Amniotic stem cell (primary cell): ENCODE measurements at regions not wholly inside any gene's neighbourhood (a gene's known extent, or its start where the extent isn't known, plus 50 kb on each side); places are given as distances from the start of the nearest gene placed in this dataset.

Source experiments
- DNase-seq: peaks from one replicate; lab custom pipeline; 2025; lab: John Stamatoyannopoulos, UW

DNA sequence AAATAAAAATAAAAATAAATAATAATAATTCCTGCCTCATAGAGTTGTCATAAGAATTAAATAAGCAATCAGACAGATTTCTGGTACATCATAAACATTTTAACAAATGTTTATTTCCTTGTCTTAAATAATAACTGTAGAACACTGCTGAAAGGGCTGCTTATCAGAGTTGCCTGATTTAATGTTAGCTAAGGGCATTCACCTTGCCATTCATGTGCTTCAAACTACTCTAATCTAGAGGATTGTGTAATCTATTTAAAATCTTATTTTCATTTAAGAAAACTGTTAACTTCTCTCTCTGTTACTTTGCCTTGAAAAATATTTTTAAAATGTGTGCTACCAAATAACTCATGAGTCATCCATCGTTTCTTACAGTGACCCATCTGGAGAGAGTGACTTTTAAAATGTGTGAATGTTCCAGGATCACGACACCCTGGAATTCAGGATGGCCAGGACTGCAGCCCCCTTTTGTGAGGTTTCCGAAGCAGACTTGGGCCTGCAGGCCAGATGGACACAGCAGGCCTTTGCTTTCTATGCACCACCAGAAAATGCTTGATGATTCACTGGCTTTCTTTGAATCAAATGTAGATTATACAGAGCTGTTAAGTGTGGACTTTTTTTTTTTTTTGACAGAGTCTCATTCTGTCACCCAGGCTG, 109.1 kb upstream of the TNS3 start:
- DNase-seq: no peak

DNA sequence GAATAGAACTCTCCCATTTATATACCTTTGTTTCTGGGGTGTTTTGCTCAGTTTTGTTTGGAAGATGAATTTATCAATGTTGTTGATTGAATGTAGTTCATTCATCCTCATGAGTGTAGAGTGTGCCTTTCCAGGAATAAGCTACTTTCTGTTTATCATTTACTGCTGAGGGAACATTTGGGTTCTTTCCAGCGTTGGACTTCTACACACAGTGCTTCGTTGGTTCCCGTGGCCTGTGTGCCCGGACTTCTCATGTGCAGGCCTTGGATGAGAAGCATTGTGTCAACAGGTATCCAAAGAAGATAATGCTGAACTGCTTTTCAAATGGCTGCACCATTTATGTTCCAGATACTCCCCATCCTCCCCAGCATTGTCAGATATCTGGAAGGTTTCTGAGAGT, 107.6 kb upstream of the TNS3 start:
- DNase-seq: no peak

DNA sequence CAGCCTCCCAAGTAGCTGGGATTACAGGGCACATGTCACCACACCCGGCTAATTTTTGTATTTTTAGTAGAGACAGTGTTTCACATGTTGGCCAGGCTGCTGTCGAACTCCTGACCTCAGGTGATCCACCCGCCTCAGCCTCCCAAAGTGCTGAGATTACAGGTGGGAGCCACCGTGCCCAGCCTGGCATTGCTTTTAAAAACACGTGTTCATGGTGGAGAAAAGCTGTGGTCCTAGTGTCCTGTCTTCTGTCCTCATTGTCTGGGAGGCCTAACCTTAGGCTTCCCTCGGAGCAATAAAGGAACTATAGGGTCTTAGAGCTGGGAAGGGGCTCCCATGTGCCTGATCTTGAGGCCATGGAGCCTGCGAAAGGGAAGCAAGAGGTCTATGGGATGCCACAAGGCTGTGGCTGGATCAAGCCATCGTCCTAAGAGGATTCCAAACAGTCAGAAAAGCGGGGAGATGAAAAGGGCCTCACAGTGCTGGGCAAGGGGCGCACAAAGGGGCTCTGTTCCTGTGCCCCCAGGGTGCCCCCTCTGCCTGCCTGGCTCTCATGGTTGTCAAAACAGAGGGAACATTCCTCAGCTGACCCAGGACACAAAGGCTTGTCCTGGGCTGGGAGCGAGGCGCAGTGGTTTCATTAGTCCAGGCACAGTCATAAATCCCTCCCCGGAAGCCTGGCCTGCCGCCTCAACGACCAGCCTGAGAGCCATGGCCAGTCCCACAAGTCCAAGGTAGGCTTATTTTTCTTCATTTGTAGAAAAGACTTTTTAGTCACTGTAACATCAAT, 106.6 kb upstream of the TNS3 start:
- no peak for DNase-seq

DNA sequence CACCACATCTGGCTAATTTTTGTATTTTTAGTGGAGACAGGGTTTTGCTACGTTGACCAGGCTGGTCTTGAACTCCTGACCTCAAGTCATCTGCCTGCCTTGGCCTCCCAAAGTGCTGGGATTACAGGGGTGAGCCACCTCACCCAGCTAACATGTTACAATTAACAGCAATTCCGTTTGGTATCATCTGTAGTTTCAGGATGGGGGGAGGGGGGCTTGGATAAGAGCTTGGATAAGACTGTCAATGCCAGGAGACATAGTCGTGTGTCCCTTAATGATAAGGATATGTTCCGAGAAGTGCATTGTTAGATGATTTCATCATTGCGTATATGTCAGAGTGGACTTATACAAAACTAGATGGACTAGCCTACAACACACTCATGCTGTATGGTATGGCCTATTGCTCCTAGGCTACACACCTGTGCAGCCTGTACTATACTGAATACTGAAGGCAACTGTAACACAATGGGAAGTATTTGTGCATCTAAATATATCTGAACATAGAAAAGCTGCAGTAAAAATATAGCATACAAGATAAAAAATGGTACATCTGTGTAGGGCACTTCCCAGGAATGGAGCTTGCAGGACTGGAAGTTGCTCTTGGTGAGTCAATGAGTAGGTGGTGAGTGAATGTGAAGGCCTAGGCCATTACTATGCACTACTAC, 103.9 kb upstream of the TNS3 start:
- no peak for DNase-seq

DNA sequence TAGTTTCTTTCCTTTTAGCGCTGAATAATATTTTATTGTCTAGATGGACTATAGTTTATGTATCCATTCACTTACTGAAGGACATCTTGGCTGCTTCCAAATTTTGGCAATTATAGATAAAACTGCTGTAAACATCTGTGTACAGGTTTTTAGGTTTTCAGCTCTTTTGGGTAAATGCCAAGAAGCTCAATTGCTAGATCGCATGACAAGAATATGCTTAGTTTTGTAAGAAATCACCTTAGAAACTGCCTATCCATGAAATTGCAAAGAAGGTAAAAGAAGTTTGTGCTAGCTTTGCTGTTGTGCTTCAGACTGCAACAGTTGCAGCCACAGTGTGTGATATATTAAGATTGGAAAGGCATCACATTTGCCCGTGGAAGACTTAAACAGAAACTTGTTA, 103.2 kb upstream of the TNS3 start:
- DNase-seq: no peak

DNA sequence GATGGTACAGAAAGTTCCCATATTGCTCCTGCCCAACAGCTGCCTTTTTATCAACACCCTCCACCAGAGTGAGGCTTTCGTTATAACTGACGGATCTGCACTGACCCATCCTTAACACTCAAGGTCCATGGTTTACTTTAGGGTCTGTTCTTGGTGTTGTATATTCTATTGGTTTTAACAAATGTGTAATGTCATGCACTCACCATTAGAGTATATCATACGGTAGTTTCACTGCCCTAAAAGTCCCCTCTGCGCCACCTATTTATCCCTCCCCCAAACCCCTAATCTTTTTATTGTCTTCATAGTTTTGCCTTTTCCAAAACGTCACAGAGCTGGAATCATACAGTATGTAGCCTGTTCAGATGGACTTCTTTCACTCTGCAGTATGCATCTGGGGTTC, 102.8 kb upstream of the TNS3 start:
- no peak for DNase-seq

DNA sequence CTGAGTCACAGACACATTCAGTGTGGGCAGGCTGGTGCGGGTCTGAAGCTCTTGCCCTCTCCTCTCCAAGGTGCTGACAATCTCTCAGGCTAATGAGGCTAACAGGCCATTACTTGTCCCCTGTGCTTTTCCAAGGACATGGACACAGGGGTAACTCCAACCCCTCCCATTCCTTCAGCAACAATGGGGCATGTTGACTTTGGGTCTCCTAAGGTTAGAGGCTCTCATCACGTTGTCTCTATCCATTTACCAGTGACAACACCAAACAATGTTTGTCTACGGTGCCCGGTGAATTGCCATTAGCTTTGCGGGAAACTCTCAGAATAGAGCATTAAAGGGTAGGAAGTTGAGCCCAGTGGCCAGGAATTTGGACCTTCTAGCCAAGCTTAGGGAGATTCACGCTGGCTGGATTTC, 101.6 kb upstream of the TNS3 start:
- no peak for DNase-seq

DNA sequence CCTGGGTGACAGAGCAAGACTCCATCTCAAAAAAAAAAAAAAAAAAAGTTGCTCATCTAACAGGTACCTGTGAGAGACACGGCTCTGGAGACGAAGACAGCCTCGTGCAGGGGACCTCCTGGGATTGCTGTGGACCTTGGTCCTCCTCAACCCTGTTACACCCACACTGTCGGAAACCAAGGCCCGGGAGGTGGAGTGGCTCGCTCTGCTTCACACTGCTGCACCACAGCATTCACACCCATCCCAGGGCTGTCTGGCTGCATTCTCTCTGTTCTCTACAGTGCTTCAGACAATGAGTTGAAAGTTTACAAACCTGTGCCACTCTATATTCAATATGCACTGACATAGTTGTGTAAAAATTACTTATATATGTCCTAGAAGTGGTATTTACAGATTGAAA, 101.0 kb upstream of the TNS3 start:
- DNase-seq: no peak

DNA sequence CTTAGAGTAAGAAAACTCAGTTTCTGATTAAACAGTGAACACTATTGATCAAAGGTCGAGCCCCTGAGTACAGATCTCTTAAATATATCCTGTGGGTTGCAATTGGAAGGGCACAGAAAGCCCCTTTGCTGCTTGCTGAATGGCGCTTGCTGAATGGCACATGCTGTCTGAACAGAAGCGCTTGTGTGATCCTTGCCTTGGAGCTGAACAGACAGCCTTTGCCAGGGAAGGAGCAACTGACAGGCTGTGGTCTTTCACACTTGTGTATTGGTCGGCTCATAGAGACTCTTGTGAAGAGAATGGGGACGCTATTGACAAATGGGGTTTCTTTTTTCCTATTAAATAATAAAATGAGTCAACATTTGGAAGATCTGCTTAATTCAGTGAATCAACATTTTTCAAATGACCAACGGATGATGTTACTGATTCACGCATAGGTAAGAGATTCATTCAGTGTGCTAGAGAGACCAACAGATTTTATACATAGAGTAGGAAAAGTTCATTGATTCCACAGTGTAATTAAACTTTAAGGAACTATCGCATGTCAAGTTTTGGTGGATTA, 99.4 kb upstream of the TNS3 start:
- DNase-seq: no peak

DNA sequence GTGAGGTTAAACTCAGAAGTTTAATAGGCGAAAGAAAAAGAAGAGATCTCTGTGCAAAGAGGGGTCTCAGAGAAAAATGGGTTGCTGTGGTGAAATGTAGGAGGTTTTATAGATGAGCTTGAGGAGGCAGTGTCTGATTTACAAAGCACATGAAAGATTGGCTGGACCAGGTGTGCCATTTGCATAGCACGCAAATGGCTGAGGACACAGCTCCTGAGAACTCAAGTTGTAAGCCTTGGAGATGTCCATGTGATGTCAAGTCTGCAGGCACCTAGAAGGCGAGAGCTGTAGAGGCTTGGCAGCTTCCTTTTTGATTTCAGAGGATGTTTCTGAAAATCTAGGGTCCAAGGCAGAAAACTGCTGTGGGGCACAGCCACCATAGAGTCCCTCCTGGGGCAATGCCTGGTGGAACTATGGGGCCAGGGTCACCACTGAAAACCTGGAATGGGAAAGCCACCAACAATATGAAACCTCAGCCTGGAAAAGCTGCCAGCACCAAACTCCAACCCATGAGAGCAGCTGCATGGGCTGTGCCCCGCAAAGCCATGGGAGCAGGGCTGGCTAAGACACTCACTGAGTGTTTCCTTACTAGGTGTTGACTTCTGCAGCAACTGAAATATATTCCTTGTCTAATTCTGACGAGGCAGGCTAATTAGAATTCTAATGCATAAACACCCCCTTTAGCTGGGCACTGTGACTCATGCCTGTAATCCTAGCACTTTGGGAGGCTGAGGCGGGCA, 96.9 kb upstream of the TNS3 start:
- no peak for DNase-seq

DNA sequence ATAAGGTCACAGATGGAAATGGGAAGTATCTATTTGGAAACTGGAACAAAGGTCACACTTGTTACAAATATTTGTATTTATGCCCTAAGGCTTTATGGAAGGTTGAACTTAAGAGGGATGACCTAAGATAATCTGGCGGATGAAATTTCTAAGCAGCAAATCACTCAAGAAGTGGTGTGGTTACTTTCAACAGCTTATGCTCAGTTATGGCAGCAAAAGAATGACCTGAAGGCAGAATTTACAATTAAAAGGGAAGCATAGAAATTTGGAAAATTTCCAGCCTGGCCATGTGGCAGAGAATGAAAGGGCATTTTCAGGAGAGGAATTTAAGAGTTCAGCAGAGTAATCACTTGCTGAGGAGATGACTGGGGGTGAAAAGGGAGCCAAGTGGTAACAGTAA, 95.8 kb upstream of the TNS3 start:
- DNase-seq: no peak

DNA sequence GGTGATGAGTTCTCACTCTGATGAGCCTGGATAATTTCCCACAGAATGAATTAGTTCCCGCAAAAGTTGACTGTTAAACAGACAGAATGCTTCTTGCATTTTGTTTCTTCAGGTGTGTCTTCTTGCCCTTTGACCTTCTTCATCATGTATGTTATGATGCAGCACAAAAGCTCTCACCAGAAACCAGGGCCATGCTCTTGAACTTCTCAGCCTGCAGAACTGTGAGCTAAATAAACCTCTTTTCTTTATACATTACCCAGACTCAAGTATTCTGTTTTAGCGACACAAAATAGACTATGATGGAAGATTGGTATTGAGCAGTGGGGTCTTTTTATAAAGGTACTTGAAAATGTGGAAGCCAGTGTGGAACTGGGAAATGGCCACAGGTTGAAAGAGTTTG, 95.2 kb upstream of the TNS3 start:
- DNase-seq: no peak

DNA sequence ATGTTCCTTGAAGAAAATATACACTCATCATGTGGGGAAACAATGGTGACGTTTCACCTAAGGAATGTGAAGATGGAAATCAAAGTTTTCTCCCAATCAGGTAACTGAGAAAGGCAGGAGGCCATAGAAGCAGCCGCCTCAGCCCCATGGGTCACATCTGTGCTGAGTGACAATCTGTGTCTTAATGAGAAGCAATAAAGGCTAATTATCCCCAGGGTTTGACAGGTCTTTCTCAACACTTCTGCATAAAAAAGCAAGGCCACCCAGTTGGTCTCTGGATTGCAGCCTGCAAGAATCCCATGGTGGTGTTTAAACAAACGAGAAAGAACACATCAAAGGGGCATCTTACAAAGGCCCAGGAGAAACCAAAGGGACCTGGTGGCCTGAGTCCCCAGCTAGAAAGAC, 91.1 kb upstream of the TNS3 start:
- no peak for DNase-seq

DNA sequence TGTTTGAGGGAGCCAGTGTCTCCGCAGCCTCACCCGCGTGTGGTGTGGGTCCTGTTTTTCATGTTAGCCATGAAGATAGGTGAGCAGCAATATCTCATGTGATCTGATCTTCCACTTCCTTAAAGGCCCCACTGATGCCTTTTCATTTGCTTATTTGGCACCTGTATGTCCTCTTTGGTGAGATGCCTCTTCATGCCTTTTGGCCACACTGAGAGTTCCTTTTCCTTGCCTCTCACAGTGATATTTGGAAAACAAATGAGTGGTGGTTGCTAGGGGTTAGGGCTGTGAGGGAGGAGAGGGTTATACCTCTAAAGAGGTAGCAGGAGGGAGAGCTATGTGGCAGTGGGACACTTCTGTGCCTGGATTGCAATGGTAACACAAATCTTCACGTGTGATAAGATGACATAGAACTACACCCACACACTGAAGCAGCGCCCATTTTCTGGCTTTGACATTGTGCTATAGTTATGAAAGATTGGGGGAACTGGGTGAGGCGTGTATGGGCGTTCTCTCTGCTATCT, 90.4 kb upstream of the TNS3 start:
- DNase-seq: no peak

DNA sequence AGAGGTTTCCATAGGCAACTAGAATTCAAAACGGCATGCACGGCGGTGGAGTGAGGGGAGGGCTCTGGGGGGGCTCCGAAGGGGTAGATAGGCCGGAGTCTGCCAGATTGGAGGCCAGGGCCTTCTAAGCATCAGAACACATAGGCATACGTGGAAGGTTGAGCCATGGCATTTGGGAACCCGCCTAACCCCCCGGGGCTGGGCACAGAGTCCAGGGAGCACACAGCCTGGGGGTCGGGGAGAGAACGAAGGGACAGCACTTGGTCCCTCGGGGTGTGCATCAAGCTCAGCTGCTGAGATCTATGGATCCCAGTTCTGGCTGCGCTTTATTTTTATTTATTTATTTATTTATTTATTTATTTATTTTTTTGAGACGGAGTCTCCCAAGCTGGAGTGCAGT, 89.4 kb upstream of the TNS3 start:
- no peak for DNase-seq

DNA sequence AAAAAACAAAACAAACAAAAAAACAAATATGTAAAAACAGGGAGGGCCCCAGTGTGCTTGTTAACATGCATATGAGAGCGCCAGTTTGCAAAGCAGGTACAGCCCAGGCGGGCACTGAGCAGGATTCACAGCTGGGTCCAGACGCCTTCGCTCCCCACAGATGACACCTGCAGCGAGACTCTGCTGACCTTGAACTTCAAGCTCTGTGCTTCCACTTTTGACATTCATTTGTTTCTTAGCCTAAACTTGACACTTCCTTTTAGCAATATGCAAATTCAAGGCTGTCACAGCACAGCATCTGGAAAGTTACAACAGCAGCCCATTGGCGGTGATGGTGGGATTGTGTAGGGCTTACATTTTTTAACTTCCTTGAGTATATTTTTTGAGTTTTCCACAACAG, 88.8 kb upstream of the TNS3 start:
- DNase-seq: no peak

DNA sequence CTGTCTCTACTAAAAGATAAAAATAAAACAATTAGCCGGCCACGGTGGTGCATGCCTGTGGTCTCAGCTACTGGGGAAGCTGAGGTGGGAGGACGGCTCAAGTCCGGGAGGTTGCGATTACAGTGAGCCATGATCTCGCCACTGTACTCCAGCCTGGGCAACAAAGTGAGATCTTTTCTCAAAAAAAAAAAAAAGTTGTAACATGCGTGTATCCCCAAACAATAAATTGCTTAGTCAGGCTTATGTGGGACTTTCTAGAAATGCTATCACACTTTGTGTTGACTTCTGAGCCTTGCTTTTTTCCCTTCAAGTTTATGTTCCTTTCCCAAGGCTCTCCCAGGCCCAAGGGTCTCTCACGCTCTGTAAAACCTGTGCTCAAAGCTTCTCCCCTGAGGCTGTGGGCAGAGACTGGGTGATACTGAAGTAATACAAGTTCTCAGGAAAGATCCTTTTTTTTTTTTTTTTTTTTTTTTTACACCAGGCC, 88.0 kb upstream of the TNS3 start:
- no peak for DNase-seq

DNA sequence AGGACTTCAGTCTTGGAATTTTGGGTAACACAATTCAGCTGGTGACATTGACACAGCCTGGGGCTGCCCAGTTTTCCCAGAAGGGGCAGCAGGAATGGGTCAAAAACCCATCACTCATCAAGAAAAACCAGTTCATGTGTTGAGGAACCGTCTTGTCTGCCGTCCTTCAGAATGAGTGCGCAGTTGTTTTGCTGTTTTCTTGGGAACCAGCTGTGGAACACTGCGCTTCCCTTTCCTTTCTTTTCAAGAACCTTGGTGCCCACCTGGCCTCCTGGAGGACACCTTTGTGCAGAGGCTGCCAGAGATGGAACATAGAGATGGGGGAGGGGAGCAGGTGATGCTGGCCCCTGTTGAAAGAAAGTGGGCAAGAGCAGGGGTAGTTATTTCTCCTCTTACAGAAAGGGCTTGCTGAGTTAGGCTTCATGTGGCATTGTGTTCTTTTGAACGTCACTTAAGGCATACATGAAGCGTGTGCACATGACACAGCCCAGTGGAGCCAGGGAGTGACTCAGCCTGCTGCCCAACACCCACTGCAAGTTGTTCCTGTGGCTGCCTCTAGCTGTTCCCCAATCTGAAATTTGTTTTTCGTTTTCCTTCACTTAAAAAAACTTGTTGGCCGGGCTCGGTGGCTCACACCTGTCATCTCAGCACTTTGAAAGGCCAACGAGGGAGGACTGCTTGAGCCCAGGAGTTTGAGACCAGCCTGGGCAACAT, 87.4 kb upstream of the TNS3 start:
- DNase-seq: peak; percentile 58

DNA sequence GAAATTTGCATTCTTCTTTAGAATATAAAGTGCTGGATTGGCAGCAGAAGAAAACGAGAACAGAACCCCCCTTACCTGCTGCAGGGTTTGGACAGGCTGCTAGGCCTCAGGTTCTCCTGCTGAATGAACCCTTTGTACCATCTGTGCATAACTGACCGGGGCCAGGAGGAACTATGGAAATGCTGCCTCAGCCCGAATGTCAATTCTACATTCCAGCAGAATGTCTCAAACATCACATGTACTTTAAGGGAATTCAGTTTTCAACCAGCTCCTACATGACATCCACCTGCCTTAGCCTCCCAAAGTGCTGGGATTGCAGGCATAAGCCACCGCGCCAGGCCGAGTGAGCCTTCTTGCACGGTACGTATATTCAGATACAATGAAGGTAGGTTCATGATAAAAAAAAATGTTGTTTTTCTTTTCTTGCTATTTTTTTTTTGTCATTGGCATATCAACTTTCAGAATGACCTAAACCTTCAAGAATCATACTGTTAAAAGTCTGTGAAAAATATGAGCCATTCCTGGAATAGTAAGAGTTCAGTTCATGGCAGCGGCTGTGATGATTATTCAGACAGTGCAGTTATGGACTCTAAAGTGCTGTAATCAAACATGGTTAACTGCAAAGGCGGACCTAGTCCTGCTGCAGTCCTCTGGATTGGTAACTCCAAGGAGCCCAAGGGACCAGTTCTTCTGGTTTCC, 84.4 kb upstream of the TNS3 start:
- DNase-seq: peak; percentile 55

DNA sequence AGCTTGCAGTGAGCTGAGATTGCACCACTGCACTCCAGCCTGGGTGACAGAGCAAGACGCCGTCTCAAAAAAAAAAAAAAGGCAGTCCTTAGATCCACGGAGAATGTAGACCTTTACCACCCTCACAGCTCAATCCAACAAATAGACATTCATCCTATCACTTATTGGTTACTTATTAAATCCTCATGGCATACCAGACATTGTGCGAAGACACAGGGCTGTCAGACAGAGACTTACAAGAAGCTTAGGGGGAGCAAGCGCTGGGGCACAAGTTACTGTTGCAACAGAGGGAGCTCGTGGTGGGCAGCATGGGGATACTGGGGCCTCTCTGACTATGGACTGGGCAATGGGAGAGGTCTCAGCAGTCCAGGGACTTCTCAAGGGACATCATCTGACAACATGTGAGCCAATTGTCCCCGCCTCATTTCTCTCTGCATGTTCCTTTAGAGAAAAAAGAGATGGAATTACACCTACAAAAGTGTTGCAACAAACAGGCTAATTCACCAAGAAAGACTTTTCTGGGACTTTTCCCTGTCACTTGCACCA, 82.8 kb upstream of the TNS3 start:
- no peak for DNase-seq
